ENCODE measurements at regions not wholly inside any gene's neighbourhood (a gene's known extent, or its start where the extent isn't known, plus 50 kb on each side); places are given as distances from the start of the nearest gene placed in this dataset.

DNA sequence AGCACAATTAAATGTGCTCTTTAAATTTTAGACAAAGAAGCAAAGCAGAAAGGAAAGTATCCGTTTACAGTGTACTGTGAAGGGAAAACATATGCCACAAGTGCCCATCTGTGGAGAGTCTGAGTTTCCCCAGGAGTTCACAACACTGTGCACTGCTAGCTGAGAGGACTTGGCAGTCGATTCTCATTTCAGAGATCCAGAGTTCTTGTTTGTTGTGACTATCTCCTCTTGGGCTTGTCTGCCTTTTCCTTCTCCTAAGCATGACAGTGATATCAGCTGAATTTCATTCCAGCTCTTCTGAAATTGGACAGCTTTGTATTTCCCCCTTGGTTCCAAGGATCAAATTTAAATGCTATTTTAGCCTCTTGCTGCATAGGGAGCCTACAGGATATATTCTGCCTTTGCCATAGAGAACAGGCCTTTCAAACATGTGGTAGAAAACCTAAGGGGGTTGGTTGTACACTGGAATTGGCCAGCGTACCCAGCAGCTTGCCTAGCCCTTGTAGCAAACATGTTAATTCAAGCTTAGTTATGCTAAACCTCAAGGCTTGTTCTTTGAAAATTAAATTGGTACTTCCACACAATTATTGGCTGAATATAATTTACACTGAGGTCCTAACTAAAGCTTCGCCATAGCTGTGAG is 259.2 kb upstream of the NOVA1 start:
- no peak for TF ChIP-seq CTCF (IDR thresholded peaks at IDR 0.05; ENCODE audit: control extremely low read depth, extremely low read depth)
- ATAC-seq (ENCODE audit: insufficient read depth, low FRiP score): no peak
- Histone ChIP-seq H3K4me1 (ENCODE audit: control insufficient read depth in 5 of 5, insufficient read depth in 5 of 5, low read length in 5 of 5) (no peaks in the 10 kb centered on the region), H3K9ac (ENCODE audit: insufficient read depth in 1 of 2, low read length in 2 of 2) (no peak overlapping the region), H3K27me3 (ENCODE audit: control insufficient read depth in 3 of 3, insufficient read depth in 3 of 3, low read length in 2 of 3) (no peaks in the 10 kb centered on the region), H3K27ac (ENCODE audit: low read depth in 1 of 2, low read length in 1 of 2) (no peak overlapping the region), H3K36me3 (ENCODE audit: control insufficient read depth in 4 of 4, insufficient read depth in 4 of 4, low read length in 4 of 4) (no peaks in the 10 kb centered on the region), H3K4me3 (no peak overlapping the region), H3K9me3 (ENCODE audit: control insufficient read depth in 4 of 4, insufficient read depth in 3 of 4, low read length in 3 of 4) (no peaks in the 10 kb centered on the region)
- WGBS, 2 donors: 73 to 78% methylated on average over 4 of the region's 4 CpGs
- no peak for DNase-seq

GRCh38 chr14:26859483-26859882 is 261.6 kb upstream of the NOVA1 start:
- H3K9me3 ChIP-seq (ENCODE audit: control insufficient read depth in 4 of 4, insufficient read depth in 3 of 4, low read length in 3 of 4): no peaks in the 10 kb centered on the region
- no peak for TF ChIP-seq CTCF (IDR thresholded peaks at IDR 0.05; ENCODE audit: control extremely low read depth, extremely low read depth)
- no peaks in the 10 kb centered on the region for H3K27me3 ChIP-seq (ENCODE audit: control insufficient read depth in 3 of 3, insufficient read depth in 3 of 3, low read length in 2 of 3)
- H3K4me1 ChIP-seq (ENCODE audit: control insufficient read depth in 5 of 5, insufficient read depth in 5 of 5, low read length in 5 of 5): no peaks in the 10 kb centered on the region
- no peak overlapping the region for H3K4me3 ChIP-seq
- DNase-seq: no peak
- ATAC-seq (ENCODE audit: insufficient read depth, low FRiP score): no peak
- H3K36me3 ChIP-seq (ENCODE audit: control insufficient read depth in 4 of 4, insufficient read depth in 4 of 4, low read length in 4 of 4): no peaks in the 10 kb centered on the region
- H3K27ac ChIP-seq (ENCODE audit: low read depth in 1 of 2, low read length in 1 of 2): no peak overlapping the region
- no peak overlapping the region for H3K9ac ChIP-seq (ENCODE audit: insufficient read depth in 1 of 2, low read length in 2 of 2)
- WGBS, 2 donors: 85 to 86% methylated on average over 2 of the region's 2 CpGs

DNA sequence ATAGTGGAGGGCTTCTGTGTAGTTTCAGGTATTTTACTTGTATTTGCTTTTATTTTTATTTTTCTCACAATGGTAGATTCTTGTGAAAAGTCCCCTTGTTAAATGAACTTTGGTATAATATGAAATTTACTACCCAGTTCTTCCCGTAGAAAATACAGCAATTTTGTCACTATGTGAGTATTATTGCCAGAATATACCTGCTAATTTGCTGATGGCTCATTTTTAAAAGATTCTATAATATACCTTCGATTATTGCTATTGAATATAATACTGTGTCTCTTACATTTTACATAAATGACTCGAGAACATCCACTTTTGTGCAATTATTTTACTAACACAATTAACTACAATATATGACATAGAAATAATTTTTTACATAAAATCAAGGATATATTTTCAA is 262.3 kb upstream of the NOVA1 start:
- Histone ChIP-seq H3K27ac (ENCODE audit: low read depth in 1 of 2, low read length in 1 of 2) (no peak overlapping the region), H3K36me3 (ENCODE audit: control insufficient read depth in 4 of 4, insufficient read depth in 4 of 4, low read length in 4 of 4) (no peaks in the 10 kb centered on the region), H3K27me3 (ENCODE audit: control insufficient read depth in 3 of 3, insufficient read depth in 3 of 3, low read length in 2 of 3) (no peaks in the 10 kb centered on the region), H3K4me1 (ENCODE audit: control insufficient read depth in 5 of 5, insufficient read depth in 5 of 5, low read length in 5 of 5) (no peaks in the 10 kb centered on the region), H3K4me3 (no peak overlapping the region), H3K9ac (ENCODE audit: insufficient read depth in 1 of 2, low read length in 2 of 2) (no peak overlapping the region), H3K9me3 (ENCODE audit: control insufficient read depth in 4 of 4, insufficient read depth in 3 of 4, low read length in 3 of 4) (no peaks in the 10 kb centered on the region)
- 82 to 83% methylated on average over 3 of the region's 3 CpGs for WGBS, 2 donors
- ATAC-seq (ENCODE audit: insufficient read depth, low FRiP score) (no peak), DNase-seq (no peak)
- TF ChIP-seq CTCF (IDR thresholded peaks at IDR 0.05; ENCODE audit: control extremely low read depth, extremely low read depth): no peak

DNA sequence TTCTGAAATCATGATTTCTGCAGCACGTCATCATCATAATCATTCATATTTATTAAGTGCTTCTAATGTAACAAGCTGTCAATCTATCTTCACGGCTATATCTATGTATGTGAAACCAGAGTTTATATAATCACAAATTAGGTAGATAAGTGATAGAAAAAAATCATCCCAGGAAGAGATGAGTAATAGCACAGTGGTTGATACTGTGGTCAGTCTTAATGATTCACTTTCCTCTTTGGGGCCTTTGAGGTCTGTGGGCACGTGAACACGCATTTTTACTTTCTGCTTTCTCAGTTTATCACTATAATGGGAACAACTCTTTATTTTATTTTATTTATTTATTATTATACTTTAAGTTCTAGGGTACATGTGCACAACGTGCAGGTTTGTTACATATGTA is 265.9 kb upstream of the NOVA1 start:
- Histone ChIP-seq H3K9me3 (ENCODE audit: control insufficient read depth in 4 of 4, insufficient read depth in 3 of 4, low read length in 3 of 4) (no peaks in the 10 kb centered on the region), H3K4me1 (ENCODE audit: control insufficient read depth in 5 of 5, insufficient read depth in 5 of 5, low read length in 5 of 5) (peaks cover 0 to 1% (median 0%) of the 10 kb centered on the region in 5 donors), H3K27me3 (ENCODE audit: control insufficient read depth in 3 of 3, insufficient read depth in 3 of 3, low read length in 2 of 3) (no peaks in the 10 kb centered on the region), H3K9ac (ENCODE audit: insufficient read depth in 1 of 2, low read length in 2 of 2) (no peak overlapping the region), H3K27ac (ENCODE audit: low read depth in 1 of 2, low read length in 1 of 2) (no peak overlapping the region), H3K36me3 (ENCODE audit: control insufficient read depth in 4 of 4, insufficient read depth in 4 of 4, low read length in 4 of 4) (no peaks in the 10 kb centered on the region), H3K4me3 (no peak overlapping the region)
- no peak for TF ChIP-seq CTCF (IDR thresholded peaks at IDR 0.05; ENCODE audit: control extremely low read depth, extremely low read depth)
- ATAC-seq (ENCODE audit: insufficient read depth, low FRiP score) (no peak), DNase-seq (no peak)
- 58 to 70% methylated on average over 5 of the region's 5 CpGs for WGBS, 2 donors

Measured in lung (tissue), 11 donors.